ENCODE measurements at regions not wholly inside any gene's neighbourhood (a gene's known extent, or its start where the extent isn't known, plus 50 kb on each side); places are given as distances from the start of the nearest gene placed in this dataset.

DNA sequence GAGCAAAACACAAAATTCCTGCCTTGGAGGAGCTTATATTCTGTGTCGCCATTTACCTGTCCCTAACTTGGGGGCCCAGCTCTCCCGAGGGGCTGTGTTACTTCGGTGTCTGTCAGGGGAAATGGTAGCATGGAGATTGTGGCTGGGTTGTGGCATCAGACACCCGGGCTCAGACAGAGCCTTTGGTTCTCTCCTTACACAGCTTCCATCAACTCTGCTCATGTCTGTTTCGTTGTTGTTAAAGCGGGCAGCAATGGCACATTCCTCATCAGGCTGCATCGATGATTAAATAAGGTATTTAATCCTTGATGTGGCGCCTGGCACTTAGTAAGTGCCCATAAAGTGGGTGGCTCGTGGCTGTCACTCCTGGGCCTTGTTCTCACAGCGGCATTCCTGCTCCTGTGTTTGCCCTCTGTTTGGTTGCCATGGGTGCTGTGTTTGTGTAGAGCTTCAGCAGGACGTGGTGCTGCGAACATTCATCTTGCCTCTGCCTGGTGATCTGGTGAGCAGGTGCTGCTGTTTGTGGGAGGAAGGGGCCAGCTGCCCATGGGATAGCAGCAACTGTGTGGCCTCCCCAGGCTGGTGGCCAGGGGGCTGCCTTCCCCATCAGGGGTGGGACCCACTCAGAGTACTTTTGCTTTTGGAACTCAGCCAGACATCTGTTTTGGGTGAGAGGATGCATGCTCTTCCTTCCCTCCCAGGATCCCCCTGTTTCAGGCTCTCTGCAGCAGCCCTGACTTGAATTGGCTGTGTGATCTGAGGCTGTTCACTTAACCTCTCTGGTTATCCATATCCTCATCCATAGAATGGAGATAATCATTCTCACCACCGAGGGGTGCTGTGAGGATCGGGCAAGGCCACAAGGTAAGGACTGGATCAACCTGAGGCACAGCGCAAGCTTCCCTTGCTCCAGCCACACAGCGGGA is 207.2 kb upstream of the SVIL start:
- Mint-ChIP-seq H3K27ac (no peak overlapping the region), H3K9me3 (peaks cover 0 to 8% (median 0%) of the 10 kb centered on the region in 11 donors), H3K27me3 (peaks cover 0 to 7% (median 0%) of the 10 kb centered on the region in 5 donors), H3K36me3 (peaks cover 0 to 5% (median 0%) of the 10 kb centered on the region in 5 donors), H3K4me3 (no peak overlapping the region), H3K4me1 (peaks cover 0 to 6% (median 0%) of the 10 kb centered on the region in 7 donors)
- H3K27me3 ChIP-seq (ENCODE audit: control insufficient read depth in 2 of 2, insufficient read depth in 2 of 2, low read length in 2 of 2) = no peaks in the 10 kb centered on the region
- CTCF ChIA-PET = interaction anchor here (0.6 kb wide), 1 partner anchor 81 kb away, joined by 6 read pairs; no protein-coding TSS in a partner anchor
- H3K36me3 ChIP-seq (ENCODE audit: control insufficient read depth in 2 of 3, insufficient read depth in 3 of 3, low read length in 3 of 3) = no peaks in the 10 kb centered on the region
- H3K4me3 ChIP-seq (ENCODE audit: low read length) = no peak overlapping the region
- no peaks in the 10 kb centered on the region for H3K4me1 ChIP-seq (ENCODE audit: control insufficient read depth in 2 of 2, insufficient read depth in 2 of 2, low read length in 2 of 2)
- DNase-seq (no peak), ATAC-seq (no peak)
- no peaks in the 10 kb centered on the region for H3K9me3 ChIP-seq (ENCODE audit: control insufficient read depth in 2 of 3, low read length in 3 of 3)
- intact Hi-C loops (cut with micrococcal nuclease) = no loop called here
- POLR2A ChIA-PET = no interaction called here
- no peak overlapping the region for H3K27ac ChIP-seq (ENCODE audit: low read depth, low read length)

- CTCF ChIA-PET = no interaction called here
- Mint-ChIP-seq H3K9me3 (peaks cover 0 to 8% (median 0%) of the 10 kb centered on the region in 11 donors), H3K27me3 (peaks cover 0 to 9% (median 3%) of the 10 kb centered on the region in 5 donors), H3K27ac (no peak overlapping the region), H3K4me1 (peaks cover 0 to 6% (median 0%) of the 10 kb centered on the region in 7 donors), H3K4me3 (no peak overlapping the region), H3K36me3 (peaks cover 0 to 10% (median 0%) of the 10 kb centered on the region in 5 donors)
- Histone ChIP-seq H3K4me1 (ENCODE audit: control insufficient read depth in 2 of 2, insufficient read depth in 2 of 2, low read length in 2 of 2) (no peaks in the 10 kb centered on the region), H3K4me3 (ENCODE audit: low read length) (no peak overlapping the region), H3K27me3 (ENCODE audit: control insufficient read depth in 2 of 2, insufficient read depth in 2 of 2, low read length in 2 of 2) (no peaks in the 10 kb centered on the region), H3K9me3 (ENCODE audit: control insufficient read depth in 2 of 3, low read length in 3 of 3) (no peaks in the 10 kb centered on the region), H3K27ac (ENCODE audit: low read depth, low read length) (no peak overlapping the region), H3K36me3 (ENCODE audit: control insufficient read depth in 2 of 3, insufficient read depth in 3 of 3, low read length in 3 of 3) (no peaks in the 10 kb centered on the region)
- DNase-seq (no peak), ATAC-seq (no peak)
- intact Hi-C loops (cut with micrococcal nuclease) = no loop called here
- POLR2A ChIA-PET = no interaction called here
Measured at GRCh38 chr10:29840516-29841276, 205.9 kb upstream of the SVIL start.

DNA sequence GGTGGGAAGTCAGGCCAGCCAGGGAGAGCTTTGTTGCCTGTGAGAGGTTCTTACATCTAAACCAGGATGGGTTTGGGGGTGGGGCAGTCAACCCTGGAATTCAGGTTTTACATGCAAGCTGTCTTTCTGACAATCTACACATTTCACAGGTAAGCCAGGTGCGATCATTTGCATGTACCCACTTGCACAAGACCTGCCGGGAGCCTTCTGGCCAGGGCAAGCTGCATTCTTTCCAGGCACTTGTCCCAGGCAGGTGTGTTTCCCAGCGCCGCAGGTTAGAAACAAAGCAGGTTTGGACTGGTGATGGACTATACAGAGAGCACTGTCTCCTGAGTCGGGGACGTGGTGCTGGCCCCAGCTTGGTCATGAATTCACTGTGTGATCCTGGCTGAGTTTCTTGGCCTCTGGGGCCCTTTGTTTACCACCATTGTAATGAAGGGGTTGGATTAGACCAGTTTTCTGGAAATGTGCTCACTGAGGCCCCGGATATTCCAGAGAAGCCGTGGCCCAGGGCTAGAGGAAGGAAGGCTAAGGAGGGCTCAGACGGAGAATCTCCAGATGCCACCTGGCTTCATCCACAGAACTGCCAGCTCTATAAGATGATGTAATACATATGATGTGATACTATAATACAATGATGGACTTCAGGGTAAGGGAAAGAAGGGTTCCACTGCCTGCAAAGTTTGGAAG is 205.2 kb upstream of the SVIL start:
- H3K27ac ChIP-seq (ENCODE audit: low read depth, low read length) = no peak overlapping the region
- peaks cover 0 to 6% (median 0%) of the 10 kb centered on the region in 7 donors for H3K4me1 Mint-ChIP-seq
- POLR2A ChIA-PET = no interaction called here
- no peak overlapping the region for H3K4me3 ChIP-seq (ENCODE audit: low read length)
- DNase-seq = no peak
- H3K36me3 ChIP-seq (ENCODE audit: control insufficient read depth in 2 of 3, insufficient read depth in 3 of 3, low read length in 3 of 3) = no peaks in the 10 kb centered on the region
- CTCF ChIA-PET = no interaction called here
- H3K27me3 ChIP-seq (ENCODE audit: control insufficient read depth in 2 of 2, insufficient read depth in 2 of 2, low read length in 2 of 2) = no peaks in the 10 kb centered on the region
- no peaks in the 10 kb centered on the region for H3K4me1 ChIP-seq (ENCODE audit: control insufficient read depth in 2 of 2, insufficient read depth in 2 of 2, low read length in 2 of 2)
- no peak overlapping the region for H3K4me3 Mint-ChIP-seq
- H3K27ac Mint-ChIP-seq = no peak overlapping the region
- peaks cover 0 to 8% (median 0%) of the 10 kb centered on the region in 11 donors for H3K9me3 Mint-ChIP-seq
- H3K27me3 Mint-ChIP-seq = peaks cover 0 to 9% (median 3%) of the 10 kb centered on the region in 5 donors
- H3K9me3 ChIP-seq (ENCODE audit: control insufficient read depth in 2 of 3, low read length in 3 of 3) = no peaks in the 10 kb centered on the region
- H3K36me3 Mint-ChIP-seq = peaks cover 0 to 10% (median 0%) of the 10 kb centered on the region in 5 donors
- ATAC-seq = no peak
- intact Hi-C loops (cut with micrococcal nuclease) = no loop called here

DNA sequence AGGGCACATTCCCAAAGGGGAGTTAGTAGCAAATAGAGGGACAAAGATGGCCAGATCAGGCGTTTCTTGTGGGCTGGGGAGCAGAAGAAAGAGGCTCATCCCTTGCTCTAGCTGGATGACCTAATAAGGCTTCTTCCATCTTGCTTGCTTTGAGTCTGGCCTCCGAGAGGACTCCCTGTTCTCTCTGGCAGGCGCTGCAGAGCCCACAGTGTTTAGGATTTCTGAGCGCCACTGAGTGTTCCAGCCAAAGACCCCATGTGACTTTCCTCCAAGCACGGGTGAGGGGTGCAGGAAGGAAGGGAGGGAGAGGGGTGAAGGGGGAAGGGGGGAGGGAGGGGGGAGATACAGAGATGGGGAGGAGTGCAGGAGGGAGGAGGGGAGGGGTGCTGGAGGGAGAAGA is 203.8 kb upstream of the SVIL start:
- ATAC-seq (no peak), DNase-seq (no peak)
- Histone ChIP-seq H3K36me3 (ENCODE audit: control insufficient read depth in 2 of 3, insufficient read depth in 3 of 3, low read length in 3 of 3) (no peaks in the 10 kb centered on the region), H3K27me3 (ENCODE audit: control insufficient read depth in 2 of 2, insufficient read depth in 2 of 2, low read length in 2 of 2) (no peaks in the 10 kb centered on the region), H3K27ac (ENCODE audit: low read depth, low read length) (no peak overlapping the region), H3K9me3 (ENCODE audit: control insufficient read depth in 2 of 3, low read length in 3 of 3) (no peaks in the 10 kb centered on the region), H3K4me3 (ENCODE audit: low read length) (no peak overlapping the region), H3K4me1 (ENCODE audit: control insufficient read depth in 2 of 2, insufficient read depth in 2 of 2, low read length in 2 of 2) (no peaks in the 10 kb centered on the region)
- Mint-ChIP-seq H3K4me3 (no peak overlapping the region), H3K27me3 (peaks cover 0 to 9% (median 5%) of the 10 kb centered on the region in 5 donors), H3K27ac (no peak overlapping the region), H3K9me3 (peaks cover 0 to 8% (median 0%) of the 10 kb centered on the region in 11 donors), H3K36me3 (peaks cover 0 to 10% (median 0%) of the 10 kb centered on the region in 5 donors), H3K4me1 (peaks cover 0 to 6% (median 0%) of the 10 kb centered on the region in 7 donors)
- ChIA-PET POLR2A (no interaction called here), CTCF (no interaction called here)
- intact Hi-C loops (cut with micrococcal nuclease) = no loop called here

GRCh38 chr10:29837586-29837985 is 202.8 kb upstream of the SVIL start:
- H3K27ac ChIP-seq (ENCODE audit: low read depth, low read length) = no peak overlapping the region
- Mint-ChIP-seq H3K27me3 (peaks cover 0 to 9% (median 7%) of the 10 kb centered on the region in 5 donors), H3K36me3 (peaks cover 0 to 10% (median 0%) of the 10 kb centered on the region in 5 donors), H3K4me3 (no peak overlapping the region), H3K27ac (no peak overlapping the region), H3K9me3 (peaks cover 0 to 8% (median 0%) of the 10 kb centered on the region in 11 donors), H3K4me1 (peaks cover 0 to 6% (median 0%) of the 10 kb centered on the region in 7 donors)
- H3K9me3 ChIP-seq (ENCODE audit: control insufficient read depth in 2 of 3, low read length in 3 of 3) = no peaks in the 10 kb centered on the region
- no peaks in the 10 kb centered on the region for H3K36me3 ChIP-seq (ENCODE audit: control insufficient read depth in 2 of 3, insufficient read depth in 3 of 3, low read length in 3 of 3)
- no peak for DNase-seq
- intact Hi-C loops (cut with micrococcal nuclease) = no loop called here
- H3K27me3 ChIP-seq (ENCODE audit: control insufficient read depth in 2 of 2, insufficient read depth in 2 of 2, low read length in 2 of 2) = no peaks in the 10 kb centered on the region
- ChIA-PET CTCF (no interaction called here), POLR2A (no interaction called here)
- H3K4me1 ChIP-seq (ENCODE audit: control insufficient read depth in 2 of 2, insufficient read depth in 2 of 2, low read length in 2 of 2) = no peaks in the 10 kb centered on the region
- no peak overlapping the region for H3K4me3 ChIP-seq (ENCODE audit: low read length)
- no peak for ATAC-seq

GRCh38 chr10:29836396-29836795 is 201.6 kb upstream of the SVIL start:
- H3K4me1 Mint-ChIP-seq = peaks cover 0 to 6% (median 0%) of the 10 kb centered on the region in 7 donors
- no peak overlapping the region for H3K27ac ChIP-seq (ENCODE audit: low read depth, low read length)
- DNase-seq (no peak), ATAC-seq (no peak)
- no peak overlapping the region for H3K4me3 Mint-ChIP-seq
- peaks cover 0 to 14% (median 7%) of the 10 kb centered on the region in 5 donors for H3K27me3 Mint-ChIP-seq
- H3K4me1 ChIP-seq (ENCODE audit: control insufficient read depth in 2 of 2, insufficient read depth in 2 of 2, low read length in 2 of 2) = no peaks in the 10 kb centered on the region
- no peak overlapping the region for H3K4me3 ChIP-seq (ENCODE audit: low read length)
- peaks cover 0 to 10% (median 0%) of the 10 kb centered on the region in 5 donors for H3K36me3 Mint-ChIP-seq
- no peak overlapping the region for H3K27ac Mint-ChIP-seq
- intact Hi-C loops (cut with micrococcal nuclease) = no loop called here
- peaks cover 0 to 8% (median 0%) of the 10 kb centered on the region in 11 donors for H3K9me3 Mint-ChIP-seq
- no peaks in the 10 kb centered on the region for H3K36me3 ChIP-seq (ENCODE audit: control insufficient read depth in 2 of 3, insufficient read depth in 3 of 3, low read length in 3 of 3)
- H3K27me3 ChIP-seq (ENCODE audit: control insufficient read depth in 2 of 2, insufficient read depth in 2 of 2, low read length in 2 of 2) = no peaks in the 10 kb centered on the region
- CTCF ChIA-PET = no interaction called here
- POLR2A ChIA-PET = no interaction called here
- no peaks in the 10 kb centered on the region for H3K9me3 ChIP-seq (ENCODE audit: control insufficient read depth in 2 of 3, low read length in 3 of 3)
